ENCODE measurements at regions not wholly inside any gene's neighbourhood (a gene's known extent, or its start where the extent isn't known, plus 50 kb on each side); places are given as distances from the start of the nearest gene placed in this dataset.

DNA sequence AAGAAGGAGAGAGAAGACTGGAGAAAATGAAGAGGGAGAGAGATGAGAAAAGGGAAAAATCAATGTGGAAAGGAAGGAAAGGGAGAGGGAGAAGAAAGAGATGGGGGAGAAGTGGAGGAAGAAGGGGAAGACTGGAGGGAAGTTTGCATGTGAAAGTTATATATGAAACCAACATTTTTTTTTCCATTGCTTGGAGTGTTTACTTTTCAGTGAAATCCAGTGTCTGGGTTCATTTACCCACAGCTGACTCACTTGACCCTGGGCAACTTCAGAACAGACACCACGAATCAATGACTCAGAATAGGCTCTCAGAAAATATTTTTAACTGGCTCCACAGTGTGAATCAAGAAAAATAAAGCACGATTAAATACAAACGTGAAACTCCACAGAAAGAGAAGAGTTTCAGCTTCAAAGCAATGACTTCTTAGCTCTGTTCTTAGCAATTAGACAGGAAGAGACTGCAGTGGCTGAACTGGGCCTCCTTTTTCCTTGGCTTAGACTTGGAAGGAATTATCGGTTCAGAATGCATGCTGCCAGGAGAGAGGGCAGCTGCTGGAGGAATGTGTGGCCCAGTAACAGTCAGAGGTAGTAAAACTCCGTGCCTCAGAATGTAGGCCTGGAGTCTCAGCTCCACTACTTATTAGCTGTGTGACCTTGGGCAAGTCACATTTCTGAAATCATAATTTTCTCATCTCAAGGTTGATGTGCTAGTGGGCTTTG, 237.5 kb downstream of the MIAT start:
- no peak for DNase-seq

DNA sequence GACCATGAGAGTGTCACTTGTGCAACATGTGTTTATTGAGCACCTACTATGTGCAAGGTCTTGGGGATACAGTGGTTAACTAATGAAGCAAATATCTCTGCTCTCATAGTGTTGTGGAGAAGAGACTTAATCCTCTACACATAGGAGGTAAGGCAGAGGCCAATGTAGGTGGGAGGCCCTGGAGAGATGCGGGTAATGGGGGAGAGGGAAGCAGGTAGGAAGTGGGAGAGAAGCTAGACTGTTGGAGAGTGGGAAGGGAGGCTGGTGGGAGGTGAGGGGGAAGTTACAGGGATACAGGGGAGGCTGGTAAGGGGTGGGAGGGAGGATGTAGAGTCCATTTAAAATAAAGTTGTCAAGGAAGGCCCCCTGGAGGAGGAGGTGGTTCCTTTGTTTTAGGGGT, 240.0 kb downstream of the MIAT start:
- no peak for DNase-seq

DNA sequence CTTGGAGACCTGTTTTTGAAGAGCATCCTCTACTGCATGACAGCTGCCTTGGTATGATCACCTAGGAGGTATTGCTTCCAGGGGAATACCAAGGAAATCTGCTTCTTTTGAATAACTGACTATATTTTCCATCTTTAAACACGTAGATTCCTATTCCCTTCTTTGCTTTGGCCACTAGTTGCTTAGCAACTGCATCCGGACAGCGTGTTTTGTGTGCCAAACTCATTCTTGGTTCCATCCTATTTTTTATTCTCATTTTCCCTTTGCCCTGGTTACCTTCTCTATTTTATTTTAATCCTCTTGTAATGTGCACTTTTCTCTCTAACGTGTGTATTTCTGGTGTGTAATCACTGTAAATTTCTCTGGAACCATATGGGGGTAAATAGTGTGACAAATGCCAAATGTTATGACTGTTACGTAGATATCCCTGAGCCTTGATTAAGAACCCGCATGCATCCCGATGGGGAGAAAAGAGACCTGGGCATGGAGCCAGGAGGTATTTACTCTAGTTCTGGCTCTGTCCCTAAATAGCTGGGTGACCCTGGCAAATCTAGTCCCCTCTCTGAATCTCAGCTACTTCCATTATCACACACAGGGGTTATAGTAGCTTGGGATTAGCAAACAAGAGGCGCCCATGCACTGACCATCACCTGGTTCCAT, 241.7 kb downstream of the MIAT start:
- no peak for DNase-seq

DNA sequence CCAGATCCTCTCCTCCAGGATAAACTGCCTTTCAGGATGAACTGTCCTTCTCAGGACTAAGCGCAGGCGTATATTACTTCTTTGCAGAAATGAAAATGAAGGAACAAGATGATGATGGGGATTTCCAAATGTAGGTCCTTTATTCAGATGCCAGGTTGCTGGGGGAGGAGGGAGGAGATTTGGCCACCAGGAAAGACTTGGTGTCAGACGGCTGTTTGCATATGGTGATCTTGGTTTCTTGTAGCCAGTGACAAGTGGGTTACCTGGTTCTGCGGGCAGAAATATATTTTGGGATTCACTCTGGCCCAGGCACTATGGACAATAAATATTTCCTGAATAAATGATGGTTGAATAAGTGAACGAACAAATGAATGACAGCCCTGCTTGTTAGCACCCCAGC, 243.4 kb downstream of the MIAT start:
- no peak for DNase-seq

DNA sequence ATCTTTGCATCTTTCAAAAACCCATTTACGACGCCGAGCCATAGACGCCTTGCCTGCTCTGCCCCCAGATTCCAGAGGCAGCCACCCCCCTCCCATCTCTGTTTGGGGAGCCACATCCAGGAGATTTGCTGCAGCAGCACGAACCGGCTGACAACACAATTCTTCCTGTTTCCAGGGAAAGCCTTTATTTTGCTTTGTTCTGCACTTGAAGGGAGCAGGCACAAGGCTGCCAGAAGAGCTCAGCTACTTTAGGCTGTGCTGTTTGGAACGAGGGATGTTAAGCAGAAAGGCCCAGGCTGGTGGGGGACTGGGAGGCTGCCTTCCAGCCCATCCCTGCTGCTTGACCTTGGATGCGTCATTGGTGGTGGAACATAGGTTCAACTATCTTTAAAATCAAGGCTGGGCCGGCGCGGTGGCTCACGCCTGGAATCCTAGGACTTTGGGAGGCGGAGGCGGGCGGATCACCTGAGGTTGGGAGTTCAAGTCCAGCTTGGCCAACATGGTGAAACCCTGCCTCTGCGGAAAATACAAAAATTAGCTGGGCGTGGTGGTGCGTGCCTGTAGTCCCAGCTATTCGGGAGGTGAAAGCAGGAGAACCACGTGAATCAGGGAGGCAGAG, 243.9 kb downstream of the MIAT start:
- no peak for DNase-seq

DNA sequence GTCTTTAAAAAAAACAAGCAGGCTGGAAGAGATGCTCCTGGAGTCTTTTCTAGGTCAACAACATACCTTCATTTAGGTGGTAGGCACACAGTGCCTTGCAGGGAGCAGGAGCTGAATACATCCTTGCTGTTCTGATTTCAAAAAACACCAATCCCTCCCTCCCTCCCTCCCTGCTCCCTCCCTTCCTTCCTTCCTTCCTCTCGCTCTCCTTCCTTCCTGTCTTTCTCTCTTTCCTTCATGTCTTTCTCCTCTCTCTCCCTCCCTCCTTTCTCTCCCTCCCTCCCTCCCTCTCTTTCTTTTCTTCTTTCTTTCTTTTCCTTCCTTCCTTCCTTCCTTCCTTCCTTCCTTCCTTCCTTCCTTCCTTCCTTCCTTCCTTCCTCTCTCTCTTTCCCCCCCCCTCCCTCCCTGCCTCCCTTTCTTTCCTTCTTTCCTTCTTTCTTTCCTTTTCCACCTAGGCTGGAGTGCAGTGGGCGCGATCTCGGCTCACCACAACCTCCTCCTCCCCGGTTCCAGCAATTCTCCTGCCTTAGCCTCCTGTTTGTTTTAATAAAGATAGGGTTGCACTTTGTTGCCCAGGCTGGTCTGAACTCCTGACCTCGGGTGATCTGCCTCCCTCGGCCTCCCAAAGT, 245.1 kb downstream of the MIAT start:
- no peak for DNase-seq

DNA sequence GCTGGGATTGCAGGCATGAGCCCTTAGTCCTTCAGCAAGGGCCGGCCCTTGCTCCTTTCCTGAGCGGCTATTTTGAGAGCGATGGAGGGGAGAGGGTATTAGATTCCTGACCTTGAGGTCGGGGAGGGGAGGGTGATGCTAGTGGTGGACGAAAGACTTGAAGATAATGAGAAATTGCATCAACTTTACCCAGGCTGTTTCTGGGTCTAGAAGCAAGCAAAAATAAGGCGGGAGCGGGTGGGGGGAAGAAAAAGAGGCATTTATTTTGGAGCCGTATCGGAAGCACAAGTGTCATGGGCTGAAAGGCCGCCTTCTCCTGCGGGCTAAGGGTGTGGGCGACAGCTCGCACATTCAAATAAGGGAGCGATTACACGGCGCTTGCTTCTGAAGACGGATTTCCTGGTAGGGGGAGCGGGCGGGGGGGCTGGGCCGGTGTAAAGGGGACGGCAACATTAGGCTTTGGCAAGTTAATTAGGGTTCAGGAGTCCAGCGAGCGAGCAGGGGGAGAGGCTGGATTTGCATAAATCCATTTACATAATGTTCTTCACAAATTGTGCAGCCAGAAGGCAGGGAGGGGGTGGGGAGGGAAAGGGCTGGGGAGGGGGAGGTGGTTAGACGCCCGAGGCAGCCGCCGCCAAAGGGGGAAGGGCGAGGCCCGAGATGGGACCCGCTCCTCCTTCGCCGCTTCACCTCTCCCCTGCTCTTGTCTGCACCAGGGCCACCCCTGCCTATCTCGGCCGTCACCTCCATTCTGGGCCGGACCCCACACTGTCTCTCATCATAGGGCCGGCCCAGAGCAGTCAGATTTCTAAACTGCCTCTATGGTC, 245.9 kb downstream of the MIAT start:
- no peak for DNase-seq

DNA sequence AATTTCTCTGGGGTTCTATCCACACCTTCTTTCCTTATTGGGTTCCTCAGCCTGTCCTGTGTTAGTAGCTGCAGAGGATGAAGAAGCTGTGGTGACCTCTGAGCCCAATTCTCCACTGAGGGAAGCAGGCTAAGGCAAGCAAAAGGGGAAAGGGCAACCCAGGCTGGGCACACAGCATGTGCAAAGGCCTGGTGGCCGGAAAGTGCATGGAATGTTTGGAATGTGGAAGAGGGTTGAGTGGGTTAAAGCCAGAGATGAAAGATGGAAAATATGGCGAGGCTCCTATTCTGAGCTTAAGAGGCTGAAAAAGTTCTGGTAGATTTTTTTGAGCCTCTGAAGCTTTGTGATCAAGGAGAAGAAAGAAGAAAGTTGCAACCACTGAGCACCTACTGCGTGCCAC, 247.1 kb downstream of the MIAT start:
- no peak for DNase-seq

DNA sequence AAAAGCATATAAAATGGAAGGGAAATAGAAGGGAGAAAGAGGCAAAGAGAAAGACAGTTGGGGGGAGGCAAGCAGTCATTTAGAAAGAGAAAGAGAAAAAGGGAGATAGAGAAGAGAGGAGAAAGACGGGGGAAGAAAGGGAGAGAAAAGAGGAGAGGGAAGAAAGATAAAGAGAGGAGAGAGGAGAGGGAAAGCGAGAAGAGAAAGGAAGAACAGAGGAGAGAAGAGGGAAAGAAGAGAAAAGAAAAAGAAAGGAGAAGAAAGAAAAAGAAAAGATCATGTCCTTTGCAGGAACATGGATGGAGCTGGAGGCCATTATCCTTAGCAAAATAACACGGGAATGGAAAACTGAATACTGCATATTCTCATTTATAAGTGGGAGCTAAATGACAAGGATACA, 247.7 kb downstream of the MIAT start:
- no peak for DNase-seq

DNA sequence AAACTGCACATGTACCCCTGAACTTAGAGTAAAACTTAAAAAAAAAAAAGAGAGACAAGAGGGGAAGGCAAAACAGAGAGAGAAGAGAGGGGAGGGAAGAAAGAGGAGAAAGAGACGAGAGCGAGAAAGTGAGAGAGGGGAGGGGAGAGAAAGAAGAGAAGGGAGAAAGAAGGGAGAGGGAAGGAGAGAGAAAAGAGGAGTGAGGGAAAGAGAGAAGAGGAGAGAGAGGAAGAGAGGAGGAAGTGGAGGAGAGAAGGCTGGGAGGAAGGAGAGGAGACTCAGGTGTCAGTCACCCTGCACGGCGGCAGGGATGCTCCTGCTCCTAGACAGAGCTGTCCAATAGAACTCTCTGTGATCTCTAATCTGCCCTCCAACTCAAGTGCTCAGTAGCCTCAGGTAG, 248.3 kb downstream of the MIAT start:
- no peak for DNase-seq

DNA sequence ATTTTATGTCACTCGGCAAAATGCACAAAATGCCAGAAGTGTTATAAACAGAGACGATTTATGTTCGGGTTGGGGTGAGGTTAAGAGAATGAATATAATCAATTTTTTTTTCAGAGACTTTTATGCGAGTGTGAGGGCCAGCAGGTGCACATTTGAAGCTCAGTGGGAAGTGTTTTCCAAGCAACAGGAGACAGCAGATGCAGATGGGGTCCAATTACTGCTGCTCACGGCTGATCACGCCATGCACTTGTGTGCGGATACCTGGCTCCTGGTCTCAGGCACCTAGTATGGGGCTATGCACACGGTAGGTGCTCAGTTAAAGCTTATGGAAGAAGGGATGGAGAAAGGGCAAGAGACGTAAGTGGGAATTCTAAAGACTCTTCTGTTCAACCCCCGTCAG, 249.1 kb downstream of the MIAT start:
- DNase-seq, result no peak

DNA sequence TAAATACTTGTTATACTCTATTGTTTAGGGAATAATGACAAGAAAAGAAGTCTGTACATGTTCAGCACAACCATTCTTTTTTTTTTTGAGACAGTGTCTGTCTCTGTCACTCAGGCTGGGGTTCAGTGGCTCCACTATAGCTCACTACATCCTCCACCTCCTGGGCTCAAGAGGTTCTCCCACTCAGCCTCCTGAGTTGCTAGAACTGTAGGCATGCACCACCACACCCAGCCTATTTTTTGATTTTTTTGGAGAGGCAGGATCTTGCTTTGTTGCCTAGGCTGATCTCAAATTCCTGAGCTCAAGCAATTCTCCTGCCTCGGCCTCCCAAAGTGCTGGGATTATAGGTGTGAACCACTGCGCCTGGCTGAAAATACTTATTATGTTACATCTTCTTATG, 250.0 kb downstream of the MIAT start:
- DNase-seq, result no peak

DNA sequence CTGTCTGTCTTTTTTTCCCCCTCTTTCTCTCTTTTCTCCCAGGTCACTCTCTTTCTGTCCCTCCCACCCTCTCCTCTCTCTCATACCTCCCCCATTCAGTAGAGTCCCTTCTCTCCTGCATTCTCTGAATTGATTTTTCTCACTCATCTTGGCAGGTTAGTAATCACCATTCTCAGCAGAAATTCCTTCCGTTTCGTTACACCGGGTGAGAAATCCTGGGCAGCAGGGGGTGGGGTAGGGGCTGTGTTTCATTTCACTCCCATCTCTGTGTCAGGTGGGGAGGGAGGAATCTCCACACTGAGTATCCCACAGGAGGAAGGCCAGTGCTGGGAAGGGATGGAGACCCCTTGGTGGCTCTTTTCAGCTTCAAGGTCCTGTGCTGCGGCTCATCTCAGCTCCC, 253.5 kb downstream of the MIAT start:
- no peak for DNase-seq

DNA sequence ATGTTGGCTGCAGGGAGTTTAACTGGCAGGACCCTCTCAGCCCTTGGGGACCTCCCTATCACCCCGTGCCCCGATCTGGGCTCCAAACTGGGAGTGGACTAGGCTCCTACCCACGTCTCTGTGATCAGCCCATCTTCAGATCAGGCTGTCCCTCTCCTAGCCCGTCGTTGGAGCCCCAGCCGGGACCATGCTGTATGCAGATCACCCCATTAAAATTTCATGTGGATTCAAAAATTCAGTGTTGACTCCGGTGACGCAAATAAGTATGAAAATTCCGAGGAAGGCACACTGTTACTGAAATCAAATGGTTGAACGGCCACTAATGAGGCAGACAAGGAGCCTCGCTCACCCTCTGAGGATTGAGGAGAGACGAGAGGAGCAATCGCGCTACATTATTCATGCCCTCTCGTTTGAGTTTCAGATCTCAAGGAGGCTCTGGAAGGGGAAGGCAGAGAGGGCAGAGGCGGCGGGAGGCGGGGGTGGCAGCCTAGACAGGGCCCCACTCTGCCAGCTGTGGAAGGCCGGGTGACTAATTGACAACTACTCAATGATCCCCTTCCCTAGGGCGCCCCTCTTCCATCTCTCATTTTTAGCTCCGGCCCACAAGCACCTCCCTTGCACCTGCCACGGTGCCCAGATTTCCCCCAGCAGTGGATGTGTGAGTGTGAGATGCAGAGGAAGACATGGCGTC, 255.4 kb downstream of the MIAT start:
- DNase-seq, result no peak

DNA sequence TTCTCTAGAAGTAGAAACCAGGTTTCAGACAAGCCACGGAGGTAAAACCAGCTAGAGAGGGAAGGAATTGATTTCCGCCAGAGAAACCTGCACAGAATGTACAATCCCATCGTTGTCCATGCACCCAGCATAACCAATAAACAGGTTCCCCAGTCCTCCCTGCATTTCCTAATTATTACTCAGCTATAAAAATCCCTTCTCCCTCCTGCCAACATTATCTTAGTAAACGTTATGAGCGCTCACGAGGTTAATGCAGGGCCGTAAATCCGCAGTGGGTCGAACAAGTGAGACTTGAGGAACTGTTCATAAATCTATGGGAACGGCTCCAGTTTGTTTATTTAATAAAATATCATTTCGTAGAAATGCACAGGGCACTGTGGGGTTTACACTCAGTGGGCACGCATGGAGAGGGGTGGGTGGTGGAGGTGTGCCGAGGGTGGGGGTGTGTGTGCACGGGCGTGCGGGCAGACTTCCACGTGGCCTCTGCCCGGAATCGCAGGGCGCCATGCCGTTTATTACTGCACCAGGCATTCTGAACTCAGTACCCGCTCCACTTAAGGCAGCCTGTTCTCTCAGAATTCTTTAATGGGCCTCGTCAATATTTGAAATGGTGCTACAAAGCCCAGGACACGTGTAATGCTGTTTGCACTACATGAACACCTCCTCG, 257.3 kb downstream of the MIAT start:
- no peak for DNase-seq

DNA sequence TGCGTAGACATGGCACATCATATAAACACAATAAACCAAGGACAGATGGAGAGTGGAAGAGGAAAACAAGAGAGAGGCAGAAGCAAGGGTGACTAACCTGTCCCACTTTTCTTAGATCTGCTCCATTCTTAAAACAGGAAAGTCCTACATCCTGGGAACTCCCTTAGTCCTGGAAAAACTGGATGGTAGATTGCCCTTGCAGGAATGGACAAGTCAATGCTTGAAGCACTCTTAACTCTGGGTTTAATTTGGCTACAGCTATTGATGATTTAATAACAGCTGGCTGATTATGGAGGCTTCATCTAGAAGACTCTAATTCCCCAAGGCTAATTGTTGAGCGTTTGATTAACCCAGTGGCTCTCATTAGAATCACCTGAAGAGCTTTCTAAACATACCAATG, 258.8 kb downstream of the MIAT start:
- DNase-seq, result no peak

DNA sequence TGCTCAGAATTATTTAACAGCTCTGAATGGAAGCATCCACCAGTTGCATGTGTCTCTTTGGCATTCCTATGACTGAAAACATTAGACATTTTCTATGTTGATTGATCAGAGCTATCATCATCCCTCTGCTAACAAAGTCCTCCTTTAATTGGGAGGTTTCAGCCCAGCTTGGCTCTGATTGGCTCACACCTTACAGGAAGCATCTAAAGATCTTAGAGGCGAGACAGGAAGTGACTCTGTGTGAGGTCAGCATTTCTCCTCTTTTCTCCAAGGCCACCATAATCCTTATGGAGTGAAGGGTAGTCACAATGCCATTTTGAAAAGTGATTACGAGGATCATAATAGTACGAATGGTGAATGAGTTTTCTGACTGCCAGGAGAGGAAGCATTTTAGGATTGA, 260.8 kb downstream of the MIAT start:
- no peak for DNase-seq

DNA sequence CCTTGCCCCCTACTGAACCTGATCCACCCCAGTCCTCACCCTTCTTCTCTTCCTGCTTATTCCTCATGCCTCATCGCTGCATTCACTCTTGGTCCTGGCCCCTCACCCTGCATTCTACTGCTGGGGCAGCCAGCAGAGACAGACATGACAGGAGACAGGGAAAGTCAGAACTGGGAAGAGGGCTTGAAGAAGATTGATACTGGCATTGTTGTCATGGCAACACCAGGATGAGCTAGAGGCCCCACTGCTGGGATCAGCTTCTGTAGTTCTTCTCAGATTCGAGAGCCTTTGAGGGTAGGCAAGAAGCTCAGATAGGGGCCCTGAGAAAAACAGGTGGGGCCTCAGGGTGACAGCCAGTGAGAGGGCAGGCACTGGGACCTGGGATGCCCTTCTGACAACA, 264.3 kb downstream of the MIAT start:
- no peak for DNase-seq

DNA sequence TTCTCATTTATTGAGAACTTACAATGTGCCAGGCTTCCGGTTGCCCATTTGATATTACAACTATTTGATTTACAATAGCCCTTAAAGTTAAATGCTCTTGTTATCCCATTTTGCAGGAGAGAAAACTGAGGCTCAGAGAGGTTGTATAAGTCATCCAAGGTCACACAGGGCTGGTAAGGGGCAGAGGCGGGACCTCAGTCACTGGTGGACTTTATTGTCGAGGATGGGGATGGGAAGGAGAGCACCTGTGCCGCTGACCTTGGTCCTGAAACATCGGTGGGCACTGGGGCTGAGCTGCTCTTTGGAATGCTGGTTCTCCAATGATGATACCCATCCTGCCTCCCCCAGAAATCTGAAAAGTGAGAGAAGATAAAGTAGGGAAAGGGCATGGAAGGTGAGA, 265.4 kb downstream of the MIAT start:
- no peak for DNase-seq

DNA sequence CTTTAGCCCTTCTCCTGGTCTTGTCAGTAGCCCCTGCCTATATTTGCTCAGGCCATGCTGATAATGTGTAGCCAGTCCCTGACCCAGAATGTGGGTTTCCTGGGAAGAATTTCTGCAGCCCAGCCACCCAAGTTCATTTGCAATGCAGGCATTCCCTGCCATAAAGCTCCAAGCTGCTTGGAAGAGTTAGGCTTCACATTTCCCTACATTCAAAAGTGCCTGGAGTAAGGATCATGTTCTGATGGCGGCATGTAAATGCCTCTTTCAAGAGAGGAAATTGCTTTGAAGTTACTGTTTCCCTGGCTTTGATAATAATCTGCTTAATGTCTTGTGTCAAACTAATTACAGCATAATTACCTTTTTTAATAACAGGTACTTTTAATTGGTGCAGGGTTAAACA, 266.1 kb downstream of the MIAT start:
- no peak for DNase-seq

DNA sequence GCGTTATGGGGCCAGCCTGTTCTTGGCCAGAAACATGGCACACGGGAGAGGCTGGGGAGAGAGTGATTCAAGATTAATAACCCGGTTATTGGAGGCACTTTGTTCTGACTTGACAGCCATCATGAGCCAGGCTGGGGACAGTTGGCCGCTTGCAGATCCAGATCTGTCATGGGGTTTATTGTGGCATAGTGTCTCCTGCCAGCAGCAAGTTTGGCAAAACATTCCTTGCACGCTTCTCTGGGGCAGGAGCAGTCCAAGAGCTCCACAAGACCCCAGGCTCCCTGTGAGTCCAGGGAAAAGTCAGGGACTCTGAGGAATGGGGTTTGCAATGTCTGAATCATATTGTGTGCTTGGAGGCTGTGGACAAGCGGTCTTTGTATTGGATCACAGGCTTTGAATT, 270.4 kb downstream of the MIAT start:
- DNase-seq, result no peak

DNA sequence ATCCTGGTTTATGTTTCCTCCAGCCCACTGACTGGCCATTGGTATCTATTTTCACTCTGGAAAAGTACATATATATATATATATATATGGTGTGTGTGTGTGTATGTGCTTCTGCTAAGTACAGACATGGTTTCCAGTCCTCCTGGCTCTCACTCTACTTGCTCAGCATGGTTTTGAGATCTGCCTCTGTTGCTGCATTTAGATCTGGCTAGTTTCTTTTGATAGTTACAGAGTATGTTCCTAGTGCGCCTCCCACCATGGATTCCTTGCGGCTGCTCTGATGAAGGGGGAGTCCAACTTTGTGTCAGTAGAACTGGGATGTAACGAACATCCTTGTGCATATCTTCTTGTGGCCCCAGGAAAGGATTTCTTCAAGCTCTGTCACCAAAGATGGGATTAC, 274.1 kb downstream of the MIAT start:
- DNase-seq, result no peak
